HG03439 (cell line): ENCODE measurements at regions not wholly inside any gene's neighbourhood (a gene's known extent, or its start where the extent isn't known, plus 50 kb on each side); places are given as distances from the start of the nearest gene placed in this dataset.

Experiments
- ATAC-seq: cut with Tn5 transposase; IDR thresholded peaks from one replicate; pipeline ENCODE4 v1.9.1; 2021; ENCODE audit warnings: mild to moderate bottlenecking, moderate library complexity; ENCODE audit not compliant: unreplicated experiment

DNA sequence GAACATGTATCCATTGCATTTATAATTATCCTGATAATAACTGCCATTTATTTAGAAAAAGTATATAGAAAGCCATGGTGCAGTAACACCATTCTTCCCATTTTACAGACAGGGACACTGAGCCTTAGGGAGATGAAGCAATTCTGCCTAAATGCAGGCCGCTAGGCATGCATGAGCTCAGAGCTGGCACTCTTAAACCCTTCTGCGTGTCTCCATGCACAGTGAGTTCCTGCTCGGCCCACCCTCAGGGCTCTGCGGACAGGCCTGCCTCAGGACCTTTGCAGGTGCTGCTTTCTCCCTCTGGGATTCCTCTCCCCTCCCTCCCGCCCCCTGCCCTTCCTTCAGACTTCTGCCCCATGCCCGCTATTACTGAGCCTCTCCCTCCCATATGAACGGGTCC is 54.3 kb upstream of the WSB1 start:
- ATAC-seq: no peak

DNA sequence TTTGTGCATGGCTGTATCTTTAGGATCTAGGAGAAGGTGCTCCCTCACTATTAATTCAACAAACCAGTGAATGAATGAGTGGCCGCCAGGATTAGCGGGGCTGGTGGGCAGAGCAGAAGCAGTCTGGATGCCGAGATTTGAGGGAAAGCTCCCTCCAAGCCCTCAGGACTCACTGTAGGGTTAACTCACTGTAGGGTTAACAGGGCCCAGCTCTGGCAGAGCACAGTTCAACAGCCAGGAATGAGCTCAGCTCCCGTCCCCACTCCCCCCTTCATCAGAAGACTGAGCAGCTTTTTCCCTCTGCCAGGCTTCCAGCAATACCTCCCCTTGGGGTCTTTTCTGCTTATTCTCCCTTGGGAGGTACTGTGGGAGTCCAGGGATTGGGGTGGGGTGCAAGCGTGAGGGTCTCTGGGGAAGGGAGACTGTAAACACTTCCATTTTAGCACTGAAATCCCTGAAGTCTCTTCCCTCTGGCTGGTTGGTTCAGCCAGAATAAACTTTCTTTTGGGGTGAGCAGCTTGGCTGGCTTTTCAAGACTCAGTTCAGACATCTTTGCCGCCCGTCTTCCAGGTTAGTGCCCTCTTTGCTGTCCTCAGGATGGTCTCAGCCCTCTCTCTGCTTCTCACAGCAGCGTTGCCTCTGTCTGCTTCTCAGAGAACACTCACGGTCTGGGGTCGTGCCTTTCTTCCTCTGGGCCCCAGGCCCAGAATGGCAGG is 53.7 kb upstream of the WSB1 start:
- no peak for ATAC-seq

DNA sequence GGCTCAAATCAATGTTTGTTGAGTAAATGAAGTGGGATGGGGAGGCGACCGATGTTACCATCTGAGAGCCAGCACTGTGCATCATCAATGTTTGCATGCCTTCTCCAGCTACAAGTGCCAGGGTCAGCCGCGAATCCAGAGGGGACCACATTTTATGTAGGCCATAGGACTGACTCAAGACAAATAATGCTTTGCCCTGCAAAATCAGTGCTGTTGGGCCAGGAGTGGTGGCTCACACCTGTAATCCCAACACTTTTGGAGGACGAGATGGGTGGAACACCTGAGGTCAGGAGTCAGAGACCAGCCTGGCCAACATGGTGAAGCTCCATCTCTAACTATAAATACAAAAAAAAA is 53.1 kb upstream of the WSB1 start:
- ATAC-seq: no peak

DNA sequence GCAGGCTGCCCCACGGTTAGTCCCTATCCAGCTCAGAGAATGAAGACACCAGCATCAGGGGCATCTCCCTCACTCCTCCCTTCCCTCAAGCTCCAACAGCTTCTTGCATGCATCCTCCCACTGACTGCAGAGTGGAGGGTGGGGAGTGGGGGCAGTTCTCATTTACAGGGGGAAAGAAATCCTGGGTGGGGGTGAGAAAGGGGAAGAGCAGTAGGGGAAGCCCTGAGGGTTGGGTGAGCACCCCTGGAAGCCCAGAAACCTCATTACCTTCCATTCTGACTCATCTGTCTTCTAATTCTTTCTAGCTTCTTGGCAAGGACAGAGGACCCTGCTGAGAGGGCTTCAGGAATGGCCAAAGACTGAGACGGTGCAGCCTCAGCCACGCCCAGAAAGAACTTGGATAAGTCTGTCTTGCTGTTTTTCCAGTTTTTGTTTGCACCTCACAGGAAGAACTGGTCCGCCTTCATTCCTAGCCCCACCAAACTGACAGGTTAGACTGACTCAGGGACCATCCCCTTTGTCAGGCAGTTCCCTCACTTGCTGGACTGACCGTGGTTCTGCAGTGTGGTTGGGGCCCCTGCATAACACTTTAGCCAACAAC is 52.5 kb upstream of the WSB1 start:
- peak; percentile 61 for ATAC-seq

DNA sequence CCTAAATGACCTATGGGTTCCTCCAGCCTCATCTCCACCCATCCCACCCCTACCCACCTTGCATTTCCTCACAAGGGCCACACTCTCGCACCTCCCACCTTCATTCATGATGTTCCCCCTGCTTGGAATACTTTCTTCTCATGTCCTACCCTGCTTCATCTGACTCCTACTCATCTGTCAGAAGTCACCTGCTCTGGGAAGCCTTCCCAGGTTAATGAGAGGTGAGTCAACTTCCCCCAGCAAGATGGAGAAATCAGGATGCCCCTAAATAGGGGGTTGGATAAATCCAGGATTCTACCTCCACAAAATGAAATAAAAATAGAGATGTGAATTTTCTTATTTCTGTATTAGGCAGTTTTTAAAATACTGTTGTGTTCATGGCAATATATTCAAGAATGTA is 51.0 kb upstream of the WSB1 start:
- no peak for ATAC-seq

DNA sequence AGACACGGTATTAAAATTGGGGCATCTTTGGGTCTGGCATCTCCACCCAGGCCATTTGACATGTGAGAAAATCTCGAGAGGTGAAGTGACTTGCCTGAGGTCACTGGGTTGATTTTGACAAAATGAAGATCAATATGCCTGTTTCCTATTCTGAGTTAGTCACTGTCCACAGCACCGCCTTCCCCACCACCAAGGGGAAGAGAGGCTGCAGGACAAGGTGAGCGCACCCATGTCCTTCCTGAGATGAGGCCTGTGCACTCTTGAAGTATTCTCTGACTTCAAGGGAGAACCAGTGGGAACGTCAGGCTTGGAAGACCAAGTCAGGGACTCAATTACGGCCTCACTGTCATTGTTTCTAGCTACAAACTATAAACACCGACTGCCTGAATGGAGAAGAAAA is 49.9 kb upstream of the WSB1 start:
- no peak for ATAC-seq
